NCI-H187 (cell line): ENCODE measurements at regions not wholly inside any gene's neighbourhood (a gene's known extent, or its start where the extent isn't known, plus 50 kb on each side); places are given as distances from the start of the nearest gene placed in this dataset.
A peak's percentile ranks its signal among the peaks of the same experiment; 100 is the strongest.

Experiments
- DNase-seq, 2 experiments: peaks; one replicate each; lab custom pipeline; 2025; lab: John Stamatoyannopoulos, UW

- no peak for DNase-seq
Observed at GRCh38 chr2:67838205-67838604, 224.6 kb downstream of the C1D start.

- DNase-seq, result no peak
Observed at GRCh38 chr2:67839242-67839641, 223.6 kb downstream of the C1D start.

GRCh38 chr2:67839668-67840067, 223.1 kb downstream of the C1D start:
- DNase-seq, result no peak

GRCh38 chr2:67840460-67841068, 222.2 kb downstream of the C1D start:
- peak; percentile 35 to 61 for DNase-seq

- no peak for DNase-seq
Observed at GRCh38 chr2:67841711-67842110, 221.1 kb downstream of the C1D start.

GRCh38 chr2:67842375-67842959, 220.3 kb downstream of the C1D start:
- no peak for DNase-seq

- no peak for DNase-seq
Observed at GRCh38 chr2:67844024-67844540, 218.7 kb downstream of the C1D start.

GRCh38 chr2:67845621-67846369, 217.0 kb downstream of the C1D start:
- DNase-seq, result no peak

- DNase-seq, result peak; percentile 94 to 98
Observed at GRCh38 chr2:67846370-67847070, 216.3 kb downstream of the C1D start.

- no peak for DNase-seq
Observed at GRCh38 chr2:67848551-67849285, 214.1 kb downstream of the C1D start.

- DNase-seq, result no peak
Observed at GRCh38 chr2:67851016-67851415, 211.8 kb downstream of the C1D start.

- no peak for DNase-seq
Observed at GRCh38 chr2:67851956-67852824, 210.6 kb downstream of the C1D start.

- no peak for DNase-seq
Observed at GRCh38 chr2:67854103-67854743, 208.6 kb downstream of the C1D start.

GRCh38 chr2:67854798-67855197, 208.0 kb downstream of the C1D start:
- no peak for DNase-seq

GRCh38 chr2:67856866-67857265, 205.9 kb downstream of the C1D start:
- DNase-seq, result no peak

GRCh38 chr2:67857836-67858235, 205.0 kb downstream of the C1D start:
- DNase-seq, result no peak

GRCh38 chr2:67858886-67859285, 203.9 kb downstream of the C1D start:
- DNase-seq, result no peak

GRCh38 chr2:67865917-67866316, 196.9 kb downstream of the C1D start:
- no peak for DNase-seq

GRCh38 chr2:67867735-67868134, 195.1 kb downstream of the C1D start:
- no peak for DNase-seq

- DNase-seq, result peak in 1 of 2 experiments; percentile 26
Observed at GRCh38 chr2:67871686-67872412, 191.0 kb downstream of the C1D start.
